GM23338 (cell line): ENCODE measurements at regions not wholly inside any gene's neighbourhood (a gene's known extent, or its start where the extent isn't known, plus 50 kb on each side); places are given as distances from the start of the nearest gene placed in this dataset.

ENCODE experiments used
- CREB1 ChIP-seq: fragments of 250-450 bp; sonication (Bioruptor Pico); IDR thresholded peaks from 2 replicates; pipeline ENCODE4 v1.5.0; 2020; ENCODE audit warnings: low read depth, mild to moderate bottlenecking, moderate library complexity
- CTCF ChIP-seq, 2 experiments: fragments of 200-600 bp in 1 of 2; sonication (generic) in 1 of 2; conservative IDR thresholded peaks; 2 replicates each; pipeline versions ENCODE4 v1.5.1 to v1.6.1; 2016 to 2017; ENCODE audit warnings: antibody characterized with exemption in 2 of 2, low read depth in 2 of 2, mild to moderate bottlenecking in 2 of 2, moderate library complexity in 1 of 2
- ETS1 ChIP-seq: IDR thresholded peaks from 2 replicates; pipeline ENCODE4 v1.6.1; 2016; ENCODE audit warnings: antibody characterized with exemption
- EZH2 ChIP-seq: fragments of 200-600 bp; sonication (generic); IDR thresholded peaks from one replicate; pipeline ENCODE4 v1.8.0; 2017; ENCODE audit warnings: antibody characterized with exemption, mild to moderate bottlenecking, low read depth; ENCODE audit not compliant: unreplicated experiment
- EZH2phosphoT487 ChIP-seq: fragments of 200-600 bp; sonication (generic); IDR thresholded peaks from one replicate; pipeline ENCODE4 v1.8.1; 2018; ENCODE audit warnings: antibody characterized with exemption; ENCODE audit not compliant: unreplicated experiment
- POLR2AphosphoS5 ChIP-seq: IDR thresholded peaks from 2 replicates; pipeline ENCODE4 v1.6.1; 2016; ENCODE audit warnings: antibody characterized with exemption, low read depth
- REST ChIP-seq: IDR thresholded peaks from one replicate; pipeline ENCODE4 v1.6.1; 2018; ENCODE audit warnings: antibody characterized with exemption; ENCODE audit not compliant: unreplicated experiment
- STAT1 ChIP-seq: IDR thresholded peaks from one replicate; pipeline ENCODE4 v1.6.1; 2016; ENCODE audit warnings: antibody characterized with exemption; ENCODE audit not compliant: unreplicated experiment
- ZNF114 ChIP-seq: fragments of 250-450 bp; sonication (Bioruptor Pico); IDR thresholded peaks from 2 replicates; pipeline ENCODE4 v1.5.0; 2020; ENCODE audit warnings: mild to moderate bottlenecking, moderate library complexity
- ZNF462 ChIP-seq: fragments of 250-450 bp; sonication (Bioruptor Pico); IDR thresholded peaks from 2 replicates; pipeline ENCODE4 v1.5.0; 2020; ENCODE audit warnings: mild to moderate bottlenecking, moderate library complexity

- no peak for TF ChIP-seq EZH2phosphoT487
- TF ChIP-seq CTCF (conservative IDR thresholded peaks at IDR 0.05; ENCODE audit: low read depth in 2 of 2): no peak
- no peak for TF ChIP-seq EZH2
- no peak for TF ChIP-seq REST
- no peak for TF ChIP-seq POLR2AphosphoS5
- no peak for TF ChIP-seq CREB1
- TF ChIP-seq ZNF462: no peak
- no peak for TF ChIP-seq ETS1
- no peak for TF ChIP-seq STAT1
- no peak for TF ChIP-seq ZNF114 (CRISPR knock-in tag)
Observed at GRCh38 chr3:153330901-153331300, 168.9 kb downstream of the RAP2B start.
